Prostate gland (tissue), 2 donors: ENCODE measurements at regions not wholly inside any gene's neighbourhood (a gene's known extent, or its start where the extent isn't known, plus 50 kb on each side); places are given as distances from the start of the nearest gene placed in this dataset.
"Not testable (repeated sequence)": the region's sequence is repeated elsewhere in the genome, so short reads cannot be mapped to it uniquely, and the experiment has no call there.

Experiments used
- POLR2A ChIP-seq: fragments of 450-650 bp; IDR thresholded peaks from one replicate; pipeline ENCODE4 v1.6.1; 2016; ENCODE audit warnings: antibody characterized with exemption, mild to moderate bottlenecking
- POLR2AphosphoS5 ChIP-seq: sonication (generic); formaldehyde crosslinking; IDR thresholded peaks from one replicate; pipeline ENCODE4 v1.6.1; 2017; ENCODE audit warnings: antibody characterized with exemption
- TF ChIP-seq, protein P1 (sequence below), 4 experiments: fragments of 200-600 bp in 2 of 4; fragments of 450-650 bp in 2 of 4; sonication (generic) in 2 of 4; IDR thresholded peaks; 1 replicate in 3 of 4; 2 replicates in 1 of 4; pipeline ENCODE4 v1.5.1; 2016 to 2019; ENCODE audit warnings: antibody characterized with exemption in 4 of 4, mild to moderate bottlenecking in 2 of 4, moderate library complexity in 2 of 4

DNA sequence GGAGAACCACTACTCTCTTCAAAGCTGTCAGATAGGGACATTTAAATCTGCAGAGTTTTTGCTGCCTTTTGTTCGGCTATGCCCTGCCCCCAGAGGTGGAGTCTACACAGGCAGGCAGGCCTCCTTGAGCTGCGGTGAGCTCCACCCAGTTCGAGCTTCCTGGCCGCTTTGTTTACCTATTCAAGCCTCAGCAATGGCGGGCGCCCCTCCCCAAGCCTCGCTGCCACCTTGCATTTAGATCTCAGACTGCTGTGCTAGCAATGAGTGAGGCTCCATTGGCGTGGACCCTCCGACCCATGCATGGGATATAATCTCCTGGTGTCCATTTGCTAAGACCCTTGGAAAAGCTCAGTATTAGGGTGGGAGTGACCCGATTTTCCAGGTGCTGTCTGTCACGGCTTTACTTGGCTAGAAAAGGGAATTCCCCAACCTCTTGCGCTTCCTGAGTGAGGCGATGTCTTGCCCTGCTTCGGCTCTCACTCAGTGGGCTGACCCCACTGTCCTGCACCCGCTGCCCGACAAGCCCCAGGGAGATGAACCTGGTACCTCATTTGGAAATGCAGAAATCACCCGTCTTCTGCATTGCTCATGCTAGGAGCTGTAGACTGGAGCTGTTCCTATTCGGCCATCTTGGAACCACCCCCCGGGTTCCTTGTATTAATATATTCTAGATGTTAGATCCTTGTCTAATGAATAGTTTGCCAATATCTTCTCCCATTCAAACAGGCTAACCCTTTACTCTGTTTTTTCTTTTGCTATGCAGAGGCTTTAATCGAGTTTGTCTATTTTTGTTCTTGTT, 113.8 kb downstream of the COX7C start:
- TF ChIP-seq, protein P1, sequence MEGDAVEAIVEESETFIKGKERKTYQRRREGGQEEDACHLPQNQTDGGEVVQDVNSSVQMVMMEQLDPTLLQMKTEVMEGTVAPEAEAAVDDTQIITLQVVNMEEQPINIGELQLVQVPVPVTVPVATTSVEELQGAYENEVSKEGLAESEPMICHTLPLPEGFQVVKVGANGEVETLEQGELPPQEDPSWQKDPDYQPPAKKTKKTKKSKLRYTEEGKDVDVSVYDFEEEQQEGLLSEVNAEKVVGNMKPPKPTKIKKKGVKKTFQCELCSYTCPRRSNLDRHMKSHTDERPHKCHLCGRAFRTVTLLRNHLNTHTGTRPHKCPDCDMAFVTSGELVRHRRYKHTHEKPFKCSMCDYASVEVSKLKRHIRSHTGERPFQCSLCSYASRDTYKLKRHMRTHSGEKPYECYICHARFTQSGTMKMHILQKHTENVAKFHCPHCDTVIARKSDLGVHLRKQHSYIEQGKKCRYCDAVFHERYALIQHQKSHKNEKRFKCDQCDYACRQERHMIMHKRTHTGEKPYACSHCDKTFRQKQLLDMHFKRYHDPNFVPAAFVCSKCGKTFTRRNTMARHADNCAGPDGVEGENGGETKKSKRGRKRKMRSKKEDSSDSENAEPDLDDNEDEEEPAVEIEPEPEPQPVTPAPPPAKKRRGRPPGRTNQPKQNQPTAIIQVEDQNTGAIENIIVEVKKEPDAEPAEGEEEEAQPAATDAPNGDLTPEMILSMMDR (IDR thresholded peaks at IDR 0.05): not testable (repeated sequence)
- TF ChIP-seq POLR2A, POLR2AphosphoS5: not testable (repeated sequence)
